ENCODE measurements at regions not wholly inside any gene's neighbourhood (a gene's known extent, or its start where the extent isn't known, plus 50 kb on each side); places are given as distances from the start of the nearest gene placed in this dataset.

DNA sequence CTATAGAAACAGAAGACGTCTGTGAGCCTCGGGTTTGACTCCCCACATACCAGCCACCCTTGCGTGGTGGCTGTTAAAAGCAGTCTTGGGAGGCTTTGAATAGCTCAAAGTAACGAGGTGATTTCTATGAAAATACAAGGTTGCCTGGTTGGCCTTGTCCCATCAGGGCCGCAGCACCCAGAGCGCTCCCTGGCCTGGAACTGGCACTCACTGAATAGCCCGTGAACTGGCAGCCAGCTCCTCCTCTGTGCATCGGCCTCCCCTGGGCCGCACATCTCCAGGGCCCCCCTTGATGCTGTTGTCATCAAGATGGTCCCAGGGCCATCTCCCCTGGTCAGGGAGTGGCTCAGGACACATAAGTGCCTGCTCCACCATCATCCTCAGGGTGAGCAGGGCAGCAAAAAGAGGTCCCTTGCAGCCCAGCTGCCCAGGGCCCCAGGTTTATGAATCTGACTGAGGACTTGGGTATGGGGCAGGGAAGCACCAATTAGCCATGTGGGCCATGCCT lies 144.6 kb upstream of the PPP1R26 start:
- DNase-seq (ENCODE audit: low spot score) = peak; percentile 84

DNA sequence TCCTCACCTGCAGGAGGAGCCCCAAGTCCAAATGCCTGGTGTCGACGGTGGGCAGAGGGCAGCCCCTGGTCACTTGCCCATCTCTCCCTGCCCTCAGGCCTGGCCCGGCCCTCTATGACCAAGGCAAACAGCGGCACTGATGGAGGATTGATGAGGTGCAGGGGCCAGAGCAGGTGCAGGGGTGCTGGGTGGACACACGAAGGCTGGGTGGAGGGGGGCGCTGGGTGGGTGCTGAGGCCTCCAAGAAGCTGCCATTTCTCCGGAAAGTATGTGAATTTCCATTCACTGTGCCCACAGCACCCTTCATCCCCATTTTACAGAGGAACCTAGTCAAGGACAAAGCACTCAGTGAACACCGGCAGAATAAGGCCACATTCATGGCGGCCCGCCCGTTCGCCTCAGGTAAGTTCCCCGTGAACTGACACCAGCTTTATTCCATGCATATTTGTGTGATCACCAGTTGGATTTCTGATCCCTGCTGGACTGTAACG lies 143.8 kb upstream of the PPP1R26 start:
- peak; percentile 77 for DNase-seq (ENCODE audit: low spot score)

DNA sequence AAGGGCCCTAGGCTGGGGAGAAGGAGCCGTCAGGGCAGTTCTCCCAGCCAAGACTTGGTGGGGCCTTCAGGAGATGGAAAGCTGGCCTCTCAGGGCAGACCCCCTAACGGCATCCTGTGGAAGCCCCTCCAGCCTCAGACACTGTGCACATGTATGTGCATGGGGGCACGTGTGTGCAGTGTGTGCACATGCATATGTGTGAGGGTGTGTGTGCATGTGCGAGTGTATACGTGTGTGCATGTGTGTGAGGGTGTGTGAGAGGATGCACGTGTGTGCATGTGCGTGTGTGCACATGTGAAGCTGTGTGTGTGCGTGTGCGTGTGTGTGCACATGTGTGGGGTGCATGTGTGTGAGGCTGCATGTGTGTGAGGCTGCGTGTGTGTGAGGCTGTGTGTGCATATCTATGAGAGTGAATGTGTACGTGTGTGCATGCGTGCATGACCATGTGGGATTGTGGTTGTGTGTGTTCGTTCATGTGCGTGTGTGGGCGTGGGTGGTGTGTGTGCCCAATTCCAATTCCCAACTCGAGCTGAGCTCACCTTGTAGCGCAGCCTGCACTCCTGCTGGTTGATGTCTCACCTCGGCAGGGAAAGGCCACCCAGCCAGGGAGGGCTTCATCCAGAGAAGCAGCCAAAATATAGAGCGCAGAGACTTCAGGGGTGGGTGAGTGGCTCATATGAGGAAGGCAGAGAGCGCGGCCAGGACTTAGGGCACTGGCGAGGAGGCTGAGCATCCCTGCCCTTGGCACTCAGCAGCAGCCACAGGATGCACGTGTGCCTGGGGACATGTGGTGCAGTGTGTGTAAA lies 142.7 kb upstream of the PPP1R26 start:
- DNase-seq (ENCODE audit: low spot score) = no peak

DNA sequence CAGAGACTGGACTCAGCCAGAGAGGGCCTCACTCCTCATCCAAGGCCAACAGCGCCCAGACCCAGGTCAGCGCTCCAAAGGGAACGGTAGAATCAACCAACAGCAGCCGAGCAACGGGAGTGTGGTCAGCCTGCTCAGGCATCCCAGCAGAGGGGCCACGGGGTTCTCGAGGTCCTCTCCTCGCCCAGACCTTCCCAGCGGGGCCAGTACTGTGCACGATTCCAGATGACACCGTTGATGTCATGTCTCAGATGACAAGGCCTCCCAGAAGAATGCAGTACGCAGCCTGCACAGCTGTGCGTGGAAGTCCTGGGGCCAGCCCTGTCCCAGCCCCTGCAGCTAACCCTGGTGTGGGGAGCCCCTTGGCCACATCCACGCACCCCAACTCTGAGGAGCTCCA lies 141.0 kb upstream of the PPP1R26 start:
- DNase-seq (ENCODE audit: low spot score) = peak; percentile 85

DNA sequence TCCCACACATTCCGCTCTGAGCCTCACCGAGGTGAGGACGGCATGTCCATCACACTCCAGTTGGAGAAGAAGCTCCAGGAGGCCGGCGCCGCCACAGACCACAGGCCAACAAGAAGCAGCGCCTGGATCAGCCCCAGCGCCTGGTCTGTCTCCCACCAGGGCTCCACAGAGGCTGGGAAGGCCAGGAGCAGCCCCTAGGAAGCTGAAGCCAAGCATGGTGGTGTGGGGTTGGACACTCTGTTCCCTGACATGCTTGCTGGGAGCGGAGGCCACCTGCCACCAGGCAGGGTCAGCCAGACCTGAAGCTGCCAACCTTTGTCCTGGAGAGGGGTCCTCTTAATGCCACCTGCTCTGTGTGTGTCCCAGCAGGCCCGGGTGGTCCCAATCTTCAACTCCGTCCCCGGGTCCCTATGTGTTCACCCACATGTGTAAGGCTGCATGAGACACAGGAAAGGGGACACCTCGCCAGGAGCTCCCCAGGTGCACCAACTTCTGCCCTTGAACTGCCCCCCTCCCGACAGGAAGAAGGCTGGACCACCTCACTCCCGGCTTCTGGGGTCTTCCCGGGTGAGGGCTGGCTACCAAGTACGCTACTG lies 140.1 kb upstream of the PPP1R26 start:
- DNase-seq (ENCODE audit: low spot score) = no peak

DNA sequence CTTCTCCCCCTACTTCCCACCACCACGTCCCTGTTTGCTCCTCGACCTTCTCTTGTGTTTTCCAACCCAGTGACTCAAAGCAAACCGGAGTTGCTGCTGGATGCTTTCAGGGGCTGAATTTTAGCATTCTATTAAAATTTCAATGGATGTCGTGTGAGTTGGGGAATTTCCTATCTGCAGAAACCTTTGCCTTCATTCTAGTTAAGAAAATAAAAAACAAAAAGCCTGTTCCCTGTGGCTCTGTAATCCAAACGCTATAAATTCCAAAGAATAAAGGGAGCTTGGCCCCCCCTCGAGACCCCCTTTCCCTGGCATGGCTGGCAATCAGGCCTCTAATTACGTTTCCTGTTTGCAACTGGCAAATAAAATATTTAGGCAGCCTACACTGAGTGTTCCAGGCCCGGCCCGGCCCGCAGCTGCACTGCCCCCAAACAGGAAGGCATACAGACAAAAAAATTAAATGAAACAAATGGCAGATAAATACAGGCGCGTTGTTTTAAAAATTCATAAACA lies 139.4 kb upstream of the PPP1R26 start:
- DNase-seq (ENCODE audit: low spot score) = no peak

DNA sequence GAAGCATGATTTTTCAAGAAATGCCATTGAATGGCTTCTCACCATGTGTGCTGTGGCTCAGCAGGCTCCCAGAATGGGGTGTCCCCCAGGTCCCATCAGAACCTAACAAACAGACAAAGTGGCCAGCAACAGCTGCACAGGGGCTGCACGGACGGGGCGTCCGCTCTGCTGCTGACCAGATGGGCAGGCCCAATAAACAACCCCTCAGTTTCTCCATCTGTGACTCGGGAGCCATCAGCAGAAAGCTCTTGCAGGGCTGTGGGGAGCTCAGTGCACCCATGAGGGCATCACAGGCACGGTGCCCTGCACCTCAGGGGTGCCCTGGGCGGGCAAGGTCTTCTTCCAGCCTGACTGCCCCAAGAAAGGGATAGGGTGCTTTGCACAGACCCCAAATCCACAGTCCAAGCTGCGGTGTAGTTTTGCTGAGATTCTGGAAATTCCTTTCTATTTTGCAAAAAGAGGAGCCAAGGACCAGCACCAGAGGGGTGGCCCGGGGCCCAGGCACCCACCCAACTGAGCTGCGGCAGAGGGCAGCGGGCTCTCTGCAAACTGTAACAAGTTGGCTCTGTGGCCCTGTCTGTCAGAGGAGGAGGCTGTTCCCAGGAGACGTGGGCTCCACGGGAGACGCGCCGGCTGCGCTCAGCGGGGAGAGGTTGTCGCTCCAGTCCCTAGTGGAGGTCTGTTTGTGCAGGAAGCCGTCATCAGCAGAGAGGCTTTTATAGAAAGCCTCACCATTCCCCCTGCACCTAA lies 138.7 kb upstream of the PPP1R26 start:
- no peak for DNase-seq (ENCODE audit: low spot score)

DNA sequence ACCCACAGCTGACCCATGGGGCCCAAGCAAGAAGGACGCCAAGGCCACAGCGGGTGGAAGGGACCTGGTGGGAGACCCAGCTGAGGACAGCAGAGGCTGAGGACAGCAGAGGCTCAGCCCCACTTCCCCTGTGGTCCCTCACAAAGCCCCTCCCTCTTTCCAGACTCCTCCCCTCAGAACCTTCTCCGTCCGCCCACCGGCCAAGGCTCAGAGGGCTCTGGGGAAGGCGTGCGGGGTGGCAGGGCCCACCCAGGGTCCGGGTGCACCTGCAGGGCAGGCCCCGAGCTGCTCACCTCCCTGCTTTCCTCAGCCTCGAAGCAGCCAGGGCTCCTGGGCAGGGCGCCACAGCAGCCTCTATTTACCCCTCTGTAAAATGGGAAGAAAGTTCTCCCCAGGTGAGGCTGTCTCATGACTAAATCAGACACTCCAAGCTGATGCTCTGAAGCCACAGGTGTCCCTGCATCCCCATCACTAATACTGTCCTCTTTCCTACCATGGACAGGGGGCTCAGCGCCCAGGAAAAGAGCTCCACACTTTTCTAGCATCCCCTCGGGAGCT lies 137.9 kb upstream of the PPP1R26 start:
- no peak for DNase-seq (ENCODE audit: low spot score)

DNA sequence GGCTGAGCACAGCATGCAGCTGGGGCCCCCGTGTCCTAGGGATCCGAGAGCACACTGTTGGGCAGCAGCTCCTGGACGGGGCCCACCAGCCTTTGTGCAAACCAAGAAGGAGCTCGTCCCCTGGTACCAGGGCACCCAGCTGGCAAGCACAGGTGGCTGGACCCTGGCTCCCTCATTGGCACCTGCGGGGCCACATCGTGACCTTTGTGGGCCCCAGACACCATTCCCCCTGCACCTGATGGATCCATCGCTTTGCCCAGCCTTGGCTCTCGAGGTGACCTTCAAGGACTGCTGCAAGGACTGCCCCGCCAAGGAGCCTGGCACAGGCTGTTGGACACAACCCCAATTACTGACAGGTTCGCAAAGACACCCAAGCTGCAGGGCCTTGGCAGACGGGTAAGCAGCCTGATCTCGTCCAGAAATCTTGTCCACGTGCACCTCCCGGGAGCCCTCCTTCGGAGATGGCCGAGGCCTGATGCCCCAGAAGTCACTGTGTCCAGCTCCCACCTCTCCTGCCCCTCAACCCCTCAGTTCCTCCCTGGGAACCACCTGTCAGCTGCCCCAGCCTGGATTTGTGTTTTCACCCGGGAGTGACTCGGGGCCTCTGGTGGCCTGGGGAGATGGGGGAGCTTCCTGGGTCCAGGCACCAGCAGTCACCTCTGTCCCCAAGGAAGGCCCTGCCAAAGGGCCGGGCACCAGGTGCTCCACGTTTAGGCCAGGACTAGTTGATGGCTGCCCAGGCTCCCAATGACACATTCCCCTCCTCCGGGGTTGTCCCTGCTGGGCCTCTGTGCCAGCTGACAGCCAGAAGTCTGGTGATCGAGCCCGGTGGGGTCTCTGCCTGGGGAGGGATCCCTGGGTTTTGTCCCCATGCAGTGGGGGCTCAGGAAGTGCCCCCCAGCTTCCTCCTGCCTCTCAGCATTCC lies 137.1 kb upstream of the PPP1R26 start:
- no peak for DNase-seq (ENCODE audit: low spot score)

DNA sequence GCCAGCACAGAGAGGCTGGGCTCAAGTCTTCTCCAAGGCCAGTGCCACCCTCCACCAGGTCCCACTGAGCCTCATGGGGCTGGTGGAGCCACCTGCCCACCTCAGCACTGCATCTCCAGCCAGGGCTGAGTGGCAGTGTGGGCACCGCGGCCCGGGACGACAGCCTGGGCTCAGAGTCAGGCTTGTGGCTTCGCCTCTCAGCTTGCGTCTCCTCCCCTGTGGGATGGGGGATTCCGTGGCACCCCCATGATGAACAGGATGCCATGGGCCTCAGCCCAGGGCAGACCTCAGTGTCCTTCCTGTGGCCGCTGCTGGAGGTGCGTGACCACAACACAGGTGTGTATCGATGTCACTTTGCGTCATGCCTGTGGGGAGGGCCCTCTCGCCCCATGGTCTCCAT lies 136.4 kb upstream of the PPP1R26 start:
- no peak for DNase-seq (ENCODE audit: low spot score)

DNA sequence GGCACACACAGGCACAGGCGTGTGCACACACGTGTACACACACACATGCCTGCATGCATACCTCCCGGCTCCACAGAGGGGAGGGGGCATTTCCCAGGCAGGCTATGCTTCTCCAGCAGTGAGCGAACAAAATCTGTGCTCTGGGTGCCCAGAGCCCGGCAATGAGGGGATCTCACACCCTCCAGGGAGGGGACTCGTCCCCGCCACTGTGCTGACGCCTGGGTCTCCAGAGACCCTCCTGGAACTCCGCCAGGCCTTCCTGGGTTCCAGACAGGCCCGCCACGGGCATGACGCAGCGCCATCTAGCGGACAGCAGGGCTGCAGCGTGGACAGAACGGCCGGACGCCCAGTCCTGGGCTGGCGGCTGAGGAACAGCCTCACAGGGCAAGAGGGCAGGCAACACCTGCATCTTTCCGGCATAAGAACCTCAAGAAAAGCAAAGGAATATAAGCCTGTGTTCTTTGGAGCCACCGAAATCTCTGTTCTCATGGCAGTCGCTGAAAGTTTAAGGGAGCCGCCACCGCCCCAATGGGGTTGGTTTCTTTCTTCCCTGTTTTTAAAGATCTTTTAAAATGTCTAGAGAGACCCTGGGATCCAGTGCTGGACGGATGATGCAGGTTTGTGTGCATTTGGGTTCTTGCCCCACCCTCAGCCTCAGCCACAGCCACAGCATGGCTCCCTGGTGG lies 135.6 kb upstream of the PPP1R26 start:
- no peak for DNase-seq (ENCODE audit: low spot score)

DNA sequence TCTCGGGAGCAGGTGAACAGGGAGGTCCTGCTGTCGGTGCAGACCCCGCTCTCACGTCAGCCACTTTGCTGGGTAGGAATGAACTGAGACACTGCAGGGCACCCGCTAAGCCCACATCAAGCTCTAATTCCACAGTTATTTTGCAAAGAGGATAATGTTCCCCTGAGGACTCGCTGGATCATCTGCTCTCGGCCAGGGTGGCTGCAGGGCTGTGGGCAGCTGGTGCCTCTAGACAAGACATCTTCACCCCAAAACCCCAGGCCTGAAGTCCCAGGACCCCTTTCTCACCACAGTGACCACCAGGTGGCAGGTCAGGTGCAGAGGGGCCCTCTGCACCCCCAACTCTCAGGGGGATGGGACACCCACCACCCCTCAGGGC lies 135.1 kb upstream of the PPP1R26 start:
- DNase-seq (ENCODE audit: low spot score) = no peak

DNA sequence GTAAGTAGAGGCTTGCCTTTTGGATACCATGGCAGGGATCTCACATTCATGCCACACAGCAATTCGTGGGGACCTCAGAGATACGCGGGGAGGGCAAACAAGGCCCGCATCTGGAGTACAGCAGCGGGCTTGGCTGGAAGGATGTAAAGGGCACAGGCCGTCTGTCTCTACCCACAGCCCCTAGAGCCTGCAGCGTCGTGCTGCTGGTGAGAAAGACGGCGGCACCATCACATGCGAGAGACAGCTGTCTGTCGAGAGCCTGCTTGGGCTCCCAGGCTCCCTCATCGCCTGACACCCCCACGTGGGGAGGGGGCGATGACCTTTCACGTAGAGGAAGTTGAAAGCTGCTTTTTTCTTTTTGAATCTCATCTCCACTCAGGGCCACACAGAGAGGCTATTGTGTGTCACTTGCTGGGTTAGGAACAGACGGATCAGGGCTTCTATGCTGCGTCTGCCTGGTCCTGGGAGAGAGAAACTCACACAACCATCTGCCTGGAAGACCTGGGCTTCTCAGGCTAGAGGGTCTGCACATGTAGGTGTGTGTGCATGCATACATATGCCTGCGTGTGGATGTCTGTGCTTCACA lies 134.6 kb upstream of the PPP1R26 start:
- no peak for DNase-seq (ENCODE audit: low spot score)

DNA sequence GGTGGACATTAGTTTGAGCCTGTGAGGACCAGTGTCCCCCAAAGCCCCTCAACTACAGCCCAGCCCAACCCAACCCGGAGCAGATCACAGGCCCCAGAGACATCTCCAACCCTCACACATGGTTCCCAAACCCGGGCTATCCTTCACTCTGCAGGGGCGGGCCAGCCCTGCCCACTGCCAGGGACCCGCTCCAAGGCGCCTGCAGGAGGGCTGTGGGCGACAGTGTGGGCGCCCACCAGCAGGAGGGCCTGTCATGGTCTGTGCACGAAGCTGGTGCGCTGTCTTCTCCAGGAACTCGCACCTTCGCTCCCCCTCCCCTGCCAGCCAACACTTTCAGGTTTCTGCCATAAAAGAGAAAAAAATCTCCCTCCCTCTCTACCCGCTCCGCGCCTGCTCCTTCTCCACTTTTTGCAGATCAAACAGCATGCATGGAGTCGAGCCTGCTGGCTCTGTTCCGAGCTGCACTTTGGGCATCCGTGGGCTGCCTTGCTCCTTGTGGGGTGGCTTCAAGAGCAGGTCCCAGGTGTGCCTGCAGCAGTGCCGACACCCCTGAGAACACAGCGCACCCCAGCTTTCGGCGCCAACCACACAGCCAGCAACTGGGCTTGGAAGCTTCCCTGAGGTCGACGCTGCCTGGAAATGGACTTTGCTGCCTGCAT lies 133.7 kb upstream of the PPP1R26 start:
- no peak for DNase-seq (ENCODE audit: low spot score)

DNA sequence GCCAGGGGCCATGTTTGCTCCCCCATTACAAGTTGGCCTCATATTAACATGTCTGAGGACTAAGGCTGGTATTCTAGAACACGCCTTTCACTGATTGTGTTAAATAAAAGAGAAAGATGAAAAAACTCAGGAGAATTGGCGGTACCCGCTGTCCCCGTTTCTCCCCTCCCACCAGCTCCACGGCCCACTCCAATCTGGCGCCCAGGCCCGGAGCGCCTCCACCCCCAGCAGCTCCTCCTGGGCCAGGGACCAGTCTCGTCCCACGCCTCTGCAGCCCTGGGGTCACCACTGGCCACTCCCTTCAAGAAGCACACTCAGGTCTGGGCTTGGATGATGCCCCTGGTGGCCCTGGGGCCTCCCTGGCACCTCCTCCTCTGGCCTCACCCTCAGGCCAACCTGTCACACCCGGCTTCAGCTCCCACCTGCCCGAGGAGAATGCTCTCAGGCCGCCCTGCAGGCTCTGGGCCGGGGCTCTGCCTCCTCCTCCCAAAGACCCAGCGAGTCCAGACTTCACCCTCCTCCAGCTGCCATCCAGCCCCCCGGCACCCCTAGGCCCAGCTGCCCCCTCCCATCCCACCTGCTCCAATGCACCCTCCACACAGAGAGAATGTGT lies 133.0 kb upstream of the PPP1R26 start:
- no peak for DNase-seq (ENCODE audit: low spot score)

DNA sequence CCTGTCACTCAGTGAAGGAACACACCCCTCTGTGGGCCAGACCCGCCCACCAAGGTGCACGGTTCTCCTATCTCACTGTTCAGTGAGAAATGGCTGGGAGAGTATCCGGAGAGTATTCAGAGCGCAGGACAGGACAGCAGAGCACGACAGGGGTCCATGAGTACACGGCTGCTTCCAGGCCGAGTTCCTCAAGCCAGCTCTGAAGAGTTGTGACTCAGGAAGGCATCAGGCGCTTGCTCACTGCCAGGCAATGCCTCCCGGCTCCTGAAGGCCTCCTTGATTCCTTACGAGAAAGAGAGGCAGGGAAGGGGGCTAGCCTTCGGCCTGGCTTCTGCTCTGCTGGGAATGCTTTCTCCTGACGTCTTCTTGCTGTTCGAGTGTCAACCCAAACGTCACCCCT lies 132.1 kb upstream of the PPP1R26 start:
- DNase-seq (ENCODE audit: low spot score) = no peak

DNA sequence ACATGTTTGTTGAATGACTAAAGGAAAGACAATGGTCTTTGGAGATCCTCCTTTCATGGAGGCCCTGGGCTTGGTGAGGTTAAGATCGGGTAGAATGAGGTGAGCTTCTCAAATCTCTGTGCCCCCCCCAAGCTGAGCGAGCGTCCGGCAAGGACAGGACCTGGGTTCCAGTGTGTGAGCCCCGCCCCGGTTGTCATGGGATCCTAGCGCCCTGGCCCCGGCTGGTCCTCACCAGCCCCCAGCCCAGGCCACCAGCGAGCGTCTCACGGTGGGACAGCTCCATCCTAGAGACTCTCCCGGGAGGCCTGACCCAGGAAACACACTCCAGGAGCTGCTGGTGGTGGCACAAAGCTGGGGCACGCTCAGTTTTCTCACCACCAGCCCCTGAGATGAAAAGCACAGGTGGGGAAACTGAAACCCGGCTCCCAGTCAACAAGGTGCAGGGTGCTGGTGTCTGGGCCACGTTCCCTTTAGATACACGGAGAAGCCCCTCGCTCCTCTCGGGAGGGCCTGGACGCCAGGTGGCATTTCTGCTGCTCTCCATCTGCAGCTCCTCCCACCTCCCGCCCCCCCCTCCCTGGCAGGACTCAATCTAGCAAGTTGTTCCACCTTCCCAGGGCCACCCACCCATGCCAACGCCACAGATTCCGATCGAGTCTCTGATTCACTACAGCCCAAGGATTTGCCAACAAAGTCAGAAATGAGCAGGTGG lies 131.3 kb upstream of the PPP1R26 start:
- DNase-seq (ENCODE audit: low spot score) = no peak

DNA sequence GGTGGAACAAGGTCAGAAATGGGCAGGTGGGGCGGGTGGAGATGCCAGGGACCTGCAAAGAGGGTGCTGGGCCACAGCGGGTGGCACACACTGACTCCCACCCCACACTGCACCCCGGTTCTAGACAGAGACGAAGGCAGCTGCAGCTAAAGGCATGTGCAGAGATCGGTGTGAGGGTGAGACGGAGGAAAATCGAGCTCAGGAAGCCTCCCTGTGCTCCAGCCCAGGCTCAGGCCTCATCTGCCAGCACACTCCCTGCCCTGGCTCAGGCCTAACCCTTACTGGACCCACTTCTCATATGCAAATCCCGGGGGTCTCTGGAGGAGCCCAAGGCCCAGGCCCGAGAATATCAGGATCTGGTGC lies 130.8 kb upstream of the PPP1R26 start:
- DNase-seq (ENCODE audit: low spot score) = no peak

Data from mesenteric fat pad (tissue), 1 donor.